ENCODE measurements at regions not wholly inside any gene's neighbourhood (a gene's known extent, or its start where the extent isn't known, plus 50 kb on each side); places are given as distances from the start of the nearest gene placed in this dataset.

- no peak for TF ChIP-seq CTCF (optimal IDR thresholded peaks at IDR 0.05 in 1 of 3, IDR thresholded peaks at IDR 0.05 in 1 of 3, conservative IDR thresholded peaks at IDR 0.05 in 1 of 3; ENCODE audit: extremely low read depth in 1 of 3, insufficient read depth in 2 of 3, low read length in 3 of 3)
- TF ChIP-seq EZH2 (IDR thresholded peaks at IDR 0.05; ENCODE audit: low read length) = no peak
Measured at GRCh38 chr2:13877571-13877970, 754.9 kb upstream of the LRATD1 start.
